DND-41 (cell line): ENCODE measurements at regions not wholly inside any gene's neighbourhood (a gene's known extent, or its start where the extent isn't known, plus 50 kb on each side); places are given as distances from the start of the nearest gene placed in this dataset.

ENCODE experiments used
- CTCF ChIP-seq: IDR thresholded peaks from 2 replicates; pipeline ENCODE4 v1.5.1; 2012; ENCODE audit warnings: borderline replicate concordance, low read length, moderate library complexity, mild to moderate bottlenecking; ENCODE audit not compliant: poor library complexity, severe bottlenecking; ENCODE audit errors: extremely low read depth
- EZH2 ChIP-seq: IDR thresholded peaks from 3 replicates; pipeline ENCODE4 v1.6.1; 2012; ENCODE audit warnings: borderline replicate concordance, low read depth, mild to moderate bottlenecking, moderate library complexity, low read length, inconsistent platforms; ENCODE audit not compliant: severe bottlenecking

DNA sequence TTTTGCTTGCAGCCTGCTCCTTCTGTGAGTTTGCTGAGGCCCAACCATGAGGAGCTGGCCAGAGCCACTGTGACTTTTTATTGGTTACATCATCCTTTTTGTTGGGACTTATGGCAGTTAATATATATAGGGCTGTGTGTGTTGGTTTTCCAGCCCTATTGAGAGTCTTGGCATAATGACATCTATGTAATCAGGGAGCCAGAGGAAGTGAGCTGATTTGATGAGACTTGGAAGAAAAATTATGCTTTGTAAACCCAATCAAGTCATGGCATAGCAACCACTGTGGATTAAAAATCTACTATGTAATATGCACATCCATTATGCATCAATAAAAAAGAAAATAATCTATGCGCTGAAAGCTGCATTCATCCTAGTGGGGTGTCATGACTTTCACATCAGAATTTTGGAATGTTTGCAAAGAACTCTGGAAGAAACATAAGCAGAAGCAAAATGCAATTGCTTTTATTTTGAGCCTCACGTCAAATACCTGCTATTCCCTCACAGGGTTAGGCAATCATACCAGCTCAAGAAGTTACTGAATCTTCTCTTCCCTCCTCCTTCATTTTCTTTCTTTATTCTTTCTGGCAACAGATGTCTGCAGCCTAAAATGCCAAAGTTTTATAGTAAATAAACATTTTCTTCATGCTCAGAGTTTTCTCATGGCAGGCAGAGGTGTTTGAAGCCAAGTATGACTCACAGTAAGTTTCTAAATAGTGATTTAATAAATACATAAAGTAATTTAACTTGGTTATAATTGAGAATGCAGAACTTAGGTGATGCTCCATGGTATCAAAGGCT, 308.5 kb downstream of the KCNS3 start:
- TF ChIP-seq CTCF (no peak), EZH2 (no peak)
